B cell (primary cell): ENCODE measurements at regions not wholly inside any gene's neighbourhood (a gene's known extent, or its start where the extent isn't known, plus 50 kb on each side); places are given as distances from the start of the nearest gene placed in this dataset.

Experiments
- ATAC-seq: fragments of 200-7000 bp; cut with Tn5 transposase; one replicate; pipeline ENCODE4 v1.10.0; 2021; ENCODE audit warnings: low read depth, mild to moderate bottlenecking, moderate number of reproducible peaks, moderate library complexity
- CTCF ChIA-PET: fragments of 350-600 bp; sonication (Branson Sonifier 250); formaldehyde crosslinking; loops from one replicate; lab custom pipeline; 2021; ENCODE audit warnings: antibody characterized with exemption, inconsistent platforms; lab: Charles Lee
- POLR2A ChIA-PET: fragments of 350-600 bp; sonication (Branson Sonifier 250); formaldehyde crosslinking; loops from one replicate; lab custom pipeline; 2021; ENCODE audit warnings: antibody characterized with exemption; lab: Charles Lee
- DNase-seq: peaks from one replicate; pipeline ENCODE4 v3.0.0; 2013
- H2AFZ ChIP-seq: 2 replicates; pipeline ENCODE4 v1.6.1; 2012; ENCODE audit warnings: mild to moderate bottlenecking, low read depth, low read length; ENCODE audit not compliant: insufficient read depth, poor library complexity, severe bottlenecking
- H3K27ac ChIP-seq, 2 donors: 1 replicate in 1 of 2; 2 replicates in 1 of 2; pipeline ENCODE4 v1.5.1; 2012 to 2013; ENCODE audit warnings: low read length in 2 of 2, mild to moderate bottlenecking in 2 of 2, moderate library complexity in 1 of 2
- H3K27me3 ChIP-seq, 4 experiments: fragments of 200-600 bp in 1 of 4; sonication (generic) in 1 of 4; replicated peaks in 1 of 4; 1 replicate in 2 of 4; 2 replicates in 2 of 4; pipeline versions ENCODE4 v1.6.1 to v1.7.0; 2013 to 2016; ENCODE audit warnings: low read length in 3 of 4, mild to moderate bottlenecking in 2 of 4, mixed read lengths in 1 of 4, moderate library complexity in 1 of 4; ENCODE audit not compliant: insufficient read depth in 4 of 4, control insufficient read depth in 3 of 4; ENCODE audit errors: control extremely low read depth in 1 of 4
- H3K36me3 ChIP-seq, 2 experiments: replicated peaks in 1 of 2; 1 replicate in 1 of 2; 2 replicates in 1 of 2; pipeline versions ENCODE4 v1.6.1 to v1.7.1; 2013; ENCODE audit warnings: low read length in 1 of 2; ENCODE audit not compliant: insufficient read depth in 2 of 2, control insufficient read depth in 1 of 2; ENCODE audit errors: control extremely low read depth in 1 of 2, extremely low read depth in 1 of 2
- H3K4me1 ChIP-seq, 2 donors: fragments of 200-600 bp in 1 of 2; sonication (generic) in 1 of 2; 1 replicate in 1 of 2; 2 replicates in 1 of 2; pipeline versions ENCODE4 v1.5.1 to v1.6.1; 2013 to 2017; ENCODE audit warnings: low read length in 2 of 2; ENCODE audit not compliant: control insufficient read depth in 2 of 2, insufficient read depth in 2 of 2
- H3K4me2 ChIP-seq: replicated peaks from 2 replicates; pipeline ENCODE3; 2012; ENCODE audit warnings: mild to moderate bottlenecking, low read depth, low read length; ENCODE audit not compliant: poor library complexity, severe bottlenecking
- H3K4me3 ChIP-seq, 5 experiments: fragments of 200-600 bp in 1 of 5; sonication (generic) in 1 of 5; 1 replicate in 3 of 5; 2 replicates in 2 of 5; pipeline versions ENCODE4 v1.5.1 to v1.7.0; 2011 to 2016; ENCODE audit warnings: low read length in 4 of 5, mild to moderate bottlenecking in 4 of 5, low read depth in 2 of 5, control low read depth in 1 of 5, moderate library complexity in 1 of 5; ENCODE audit not compliant: insufficient read depth in 1 of 5; ENCODE audit errors: control extremely low read depth in 1 of 5, extremely low read depth in 1 of 5
- H3K79me2 ChIP-seq: fragments of 200-600 bp; sonication (generic); one replicate; pipeline ENCODE4 v1.6.0; 2016; ENCODE audit warnings: low read length; ENCODE audit not compliant: control insufficient read depth, insufficient read depth
- H3K9ac ChIP-seq: fragments of 200-600 bp; sonication (generic); 2 replicates; pipeline ENCODE4 v1.6.1; 2017; ENCODE audit warnings: mild to moderate bottlenecking, low read length, moderate library complexity
- H3K9me3 ChIP-seq, 3 donors: one replicate each; pipeline versions ENCODE4 v1.6.1 to v1.7.1; 2013; ENCODE audit warnings: low read length in 2 of 3; ENCODE audit not compliant: control insufficient read depth in 2 of 3, insufficient read depth in 1 of 3; ENCODE audit errors: control extremely low read depth in 1 of 3
- H4K20me1 ChIP-seq: 2 replicates; pipeline ENCODE4 v1.6.0; 2012; ENCODE audit warnings: mild to moderate bottlenecking, low read length; ENCODE audit not compliant: insufficient read depth, control insufficient read depth, poor library complexity, severe bottlenecking
- H3K27ac Mint-ChIP-seq: one replicate; pipeline ENCODE4 v1.8.0; 2021; ENCODE audit warnings: mixed read lengths
- H3K27me3 Mint-ChIP-seq: one replicate; pipeline ENCODE4 v1.8.0; 2021; ENCODE audit warnings: mixed read lengths
- H3K4me1 Mint-ChIP-seq: one replicate; pipeline ENCODE4 v1.8.0; 2021; ENCODE audit warnings: mixed read lengths
- H3K4me3 Mint-ChIP-seq: one replicate; pipeline ENCODE4 v1.8.0; 2021; ENCODE audit warnings: mixed read lengths
- H3K9me3 Mint-ChIP-seq: one replicate; pipeline ENCODE4 v1.8.0; 2022; ENCODE audit warnings: mixed read lengths; ENCODE audit not compliant: insufficient read depth
- CTCF ChIP-seq: fragments of 200-600 bp; IDR thresholded peaks from one replicate; pipeline ENCODE4 v1.8.0; 2022; ENCODE audit warnings: antibody characterized with exemption, mild to moderate bottlenecking
- EZH2 ChIP-seq: IDR thresholded peaks from 2 replicates; pipeline ENCODE4 v1.6.1; 2012; ENCODE audit warnings: borderline replicate concordance, low read depth, mild to moderate bottlenecking, moderate library complexity, low read length; ENCODE audit not compliant: insufficient read depth, poor library complexity, severe bottlenecking
- WGBS: methylation state at CpG from one replicate; pipeline ENCODE4 v1.1.5; 2013; ENCODE audit warnings: missing lambda C conversion rate; ENCODE audit not compliant: insufficient coverage; 5-methylcytosine and 5-hydroxymethylcytosine counted together
- intact Hi-C: fragments of 100-400 bp; cut with micrococcal nuclease; formaldehyde crosslinking; loops from one replicate; pipeline ENCODE4 v1.10.0; 2022

DNA sequence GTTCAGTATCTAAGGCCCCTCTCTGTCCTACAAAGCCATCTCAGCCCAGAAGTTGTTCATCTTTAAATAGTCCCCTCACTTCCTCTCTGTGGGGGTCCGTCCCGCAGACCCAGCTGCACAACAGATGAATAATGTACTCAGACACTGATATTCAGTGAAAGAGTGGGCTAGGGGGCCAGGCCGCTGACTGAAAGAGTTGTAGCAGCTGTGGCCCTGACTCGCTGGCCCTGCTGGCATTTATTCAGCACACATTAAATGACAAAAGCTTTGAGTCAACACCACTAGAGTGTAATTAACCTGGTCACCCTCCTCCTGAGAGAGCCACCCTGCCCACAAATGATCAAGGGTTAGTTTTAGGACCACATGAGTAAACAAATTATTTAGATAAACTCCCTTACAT lies 76.3 kb downstream of the MED10 start:
- no peaks in the 10 kb centered on the region for H3K4me1 ChIP-seq
- H3K4me3 ChIP-seq = no peak overlapping the region
- TF ChIP-seq EZH2 (no peak), CTCF (no peak)
- H3K9me3 ChIP-seq = no peaks in the 10 kb centered on the region
- POLR2A ChIA-PET = no interaction called here
- no peak overlapping the region for H3K4me2 ChIP-seq
- Mint-ChIP-seq H3K9me3 (no peaks in the 10 kb centered on the region), H3K27ac (no peak overlapping the region), H3K4me3 (no peak overlapping the region), H3K27me3 (peaks cover 27% of the 10 kb centered on the region), H3K4me1 (no peaks in the 10 kb centered on the region)
- intact Hi-C loops = no loop called here
- H4K20me1 ChIP-seq = no peaks in the 10 kb centered on the region
- no peak overlapping the region for H2AFZ ChIP-seq
- ATAC-seq (no peak), DNase-seq (no peak)
- WGBS = 13% methylated on average over 4 of the region's 4 CpGs
- no peaks in the 10 kb centered on the region for H3K79me2 ChIP-seq
- H3K27ac ChIP-seq = no peak overlapping the region
- H3K36me3 ChIP-seq = no peaks in the 10 kb centered on the region
- no peak overlapping the region for H3K9ac ChIP-seq
- H3K27me3 ChIP-seq = peaks cover 0 to 2% (median 0%) of the 10 kb centered on the region in 4 experiments
- CTCF ChIA-PET = no interaction called here

- no peak for TF ChIP-seq CTCF
- no peak for TF ChIP-seq EZH2
- no peak overlapping the region for H3K4me3 ChIP-seq
- H3K79me2 ChIP-seq = no peaks in the 10 kb centered on the region
- H3K36me3 ChIP-seq = no peaks in the 10 kb centered on the region
- H3K4me1 ChIP-seq = no peaks in the 10 kb centered on the region
- no peak overlapping the region for H3K4me2 ChIP-seq
- Mint-ChIP-seq H3K27ac (no peak overlapping the region), H3K4me3 (no peak overlapping the region), H3K9me3 (no peaks in the 10 kb centered on the region), H3K27me3 (peaks cover 11% of the 10 kb centered on the region), H3K4me1 (no peaks in the 10 kb centered on the region)
- H3K9me3 ChIP-seq = no peaks in the 10 kb centered on the region
- POLR2A ChIA-PET = no interaction called here
- no peak overlapping the region for H2AFZ ChIP-seq
- CTCF ChIA-PET = no interaction called here
- no CpG with 5 or more reads among the region's 8 CpGs for WGBS
- no peak for DNase-seq
- no peak overlapping the region for H3K9ac ChIP-seq
- H4K20me1 ChIP-seq = no peaks in the 10 kb centered on the region
- ATAC-seq = no peak
- H3K27ac ChIP-seq = no peak overlapping the region
- intact Hi-C loops = no loop called here
- no peaks in the 10 kb centered on the region for H3K27me3 ChIP-seq
Observed at GRCh38 chr5:6296524-6296923, 81.8 kb downstream of the MED10 start.
